Smooth muscle cell (in vitro differentiated cells): ENCODE measurements at regions not wholly inside any gene's neighbourhood (a gene's known extent, or its start where the extent isn't known, plus 50 kb on each side); places are given as distances from the start of the nearest gene placed in this dataset.

Experiments used
- DNase-seq: peaks from one replicate; lab custom pipeline; 2025; ENCODE audit not compliant: unreplicated experiment; lab: John Stamatoyannopoulos, UW
- H2AFZ ChIP-seq: fragments of 200-600 bp; sonication (generic); 2 replicates; pipeline ENCODE4 v1.6.0; 2016; ENCODE audit warnings: antibody characterized with exemption, low read depth, mild to moderate bottlenecking
- H3F3A ChIP-seq: fragments of 200-600 bp; sonication (generic); 2 replicates; pipeline ENCODE4 v1.6.0; 2017; ENCODE audit warnings: antibody characterized with exemption, low read depth
- H3K27ac ChIP-seq: fragments of 200-600 bp; sonication (generic); 2 replicates; pipeline ENCODE4 v1.5.1; 2016; ENCODE audit warnings: low read depth, mild to moderate bottlenecking
- H3K27me3 ChIP-seq: fragments of 200-600 bp; sonication (generic); 2 replicates; pipeline ENCODE4 v1.6.1; 2016; ENCODE audit warnings: low read depth, mild to moderate bottlenecking
- H3K36me3 ChIP-seq: fragments of 200-600 bp; sonication (generic); 2 replicates; pipeline ENCODE4 v1.5.1; 2016; ENCODE audit warnings: low read depth
- H3K4me1 ChIP-seq: fragments of 200-600 bp; sonication (generic); 2 replicates; pipeline ENCODE4 v1.5.1; 2016; ENCODE audit warnings: low read depth
- H3K4me2 ChIP-seq: fragments of 200-600 bp; sonication (generic); 2 replicates; pipeline ENCODE4 v1.6.0; 2016; ENCODE audit warnings: mild to moderate bottlenecking
- H3K4me3 ChIP-seq: fragments of 200-600 bp; sonication (generic); 2 replicates; pipeline ENCODE4 v1.5.1; 2016; ENCODE audit warnings: mild to moderate bottlenecking
- H3K79me2 ChIP-seq: fragments of 200-600 bp; sonication (generic); 2 replicates; pipeline ENCODE4 v1.6.0; 2016; ENCODE audit warnings: low read depth, mild to moderate bottlenecking
- H3K9ac ChIP-seq: fragments of 200-600 bp; sonication (generic); 2 replicates; pipeline ENCODE4 v1.6.0; 2016; ENCODE audit warnings: low read depth
- H3K9me3 ChIP-seq: fragments of 200-600 bp; sonication (generic); replicated peaks from 2 replicates; pipeline ENCODE4 v1.5.1; 2016; ENCODE audit warnings: low read depth
- H4K20me1 ChIP-seq: fragments of 200-600 bp; sonication (generic); 2 replicates; pipeline ENCODE4 v1.6.0; 2016; ENCODE audit warnings: low read depth
- WGBS: methylation state at CpG from one replicate; pipeline ENCODE4 v1.1.7; 2016; ENCODE audit warnings: low lambda C conversion rate; 5-methylcytosine and 5-hydroxymethylcytosine counted together
- TF ChIP-seq, protein P1 (sequence below): fragments of 200-600 bp; sonication (generic); IDR thresholded peaks from 2 replicates; pipeline ENCODE4 v1.5.1; 2017; ENCODE audit warnings: borderline replicate concordance, mild to moderate bottlenecking, antibody characterized with exemption; ENCODE audit not compliant: insufficient read depth, poor library complexity, severe bottlenecking

DNA sequence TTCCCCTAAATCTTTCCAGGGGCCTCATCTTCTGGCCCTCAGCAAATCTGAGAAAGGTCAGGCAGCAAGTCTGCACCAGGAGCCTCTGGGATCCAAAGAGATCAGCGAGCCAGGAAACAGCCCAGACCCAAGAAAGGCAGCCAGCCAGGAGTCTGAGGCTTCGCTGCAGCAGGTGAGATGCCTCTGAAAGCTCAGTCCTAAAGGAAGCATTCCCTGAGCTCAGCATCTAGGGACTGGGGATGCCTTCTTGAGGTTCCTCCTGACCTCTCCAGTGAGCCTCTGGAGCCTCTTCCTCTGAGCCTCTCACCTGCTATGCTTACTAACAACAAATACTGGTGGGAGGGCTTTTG, 118.8 kb upstream of the MAFB start:
- TF ChIP-seq, protein P1, sequence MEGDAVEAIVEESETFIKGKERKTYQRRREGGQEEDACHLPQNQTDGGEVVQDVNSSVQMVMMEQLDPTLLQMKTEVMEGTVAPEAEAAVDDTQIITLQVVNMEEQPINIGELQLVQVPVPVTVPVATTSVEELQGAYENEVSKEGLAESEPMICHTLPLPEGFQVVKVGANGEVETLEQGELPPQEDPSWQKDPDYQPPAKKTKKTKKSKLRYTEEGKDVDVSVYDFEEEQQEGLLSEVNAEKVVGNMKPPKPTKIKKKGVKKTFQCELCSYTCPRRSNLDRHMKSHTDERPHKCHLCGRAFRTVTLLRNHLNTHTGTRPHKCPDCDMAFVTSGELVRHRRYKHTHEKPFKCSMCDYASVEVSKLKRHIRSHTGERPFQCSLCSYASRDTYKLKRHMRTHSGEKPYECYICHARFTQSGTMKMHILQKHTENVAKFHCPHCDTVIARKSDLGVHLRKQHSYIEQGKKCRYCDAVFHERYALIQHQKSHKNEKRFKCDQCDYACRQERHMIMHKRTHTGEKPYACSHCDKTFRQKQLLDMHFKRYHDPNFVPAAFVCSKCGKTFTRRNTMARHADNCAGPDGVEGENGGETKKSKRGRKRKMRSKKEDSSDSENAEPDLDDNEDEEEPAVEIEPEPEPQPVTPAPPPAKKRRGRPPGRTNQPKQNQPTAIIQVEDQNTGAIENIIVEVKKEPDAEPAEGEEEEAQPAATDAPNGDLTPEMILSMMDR = no peak
- Histone ChIP-seq H3K4me3 (no peak overlapping the region), H3K9ac (no peak overlapping the region), H3K36me3 (no peaks in the 10 kb centered on the region), H4K20me1 (no peaks in the 10 kb centered on the region), H3K4me1 (no peaks in the 10 kb centered on the region), H3K79me2 (no peaks in the 10 kb centered on the region), H3K4me2 (no peak overlapping the region), H2AFZ (no peak overlapping the region), H3K9me3 (no peaks in the 10 kb centered on the region), H3F3A (no peaks in the 10 kb centered on the region), H3K27me3 (peaks cover 31% of the 10 kb centered on the region), H3K27ac (no peak overlapping the region)
- no peak for DNase-seq
- 92% methylated on average over 2 of the region's 2 CpGs for WGBS

GRCh38 chr20:40808936-40809335, 119.9 kb upstream of the MAFB start:
- no peaks in the 10 kb centered on the region for H3K79me2 ChIP-seq
- WGBS = 79% methylated on average over 6 of the region's 6 CpGs
- no peak overlapping the region for H3K9ac ChIP-seq
- TF ChIP-seq, protein P1 = no peak
- no peaks in the 10 kb centered on the region for H3K36me3 ChIP-seq
- H3K27me3 ChIP-seq = peaks cover 31% of the 10 kb centered on the region
- H3K4me3 ChIP-seq = no peak overlapping the region
- H3K4me1 ChIP-seq = no peaks in the 10 kb centered on the region
- no peak overlapping the region for H3K4me2 ChIP-seq
- no peak overlapping the region for H2AFZ ChIP-seq
- no peaks in the 10 kb centered on the region for H3K9me3 ChIP-seq
- H4K20me1 ChIP-seq = no peaks in the 10 kb centered on the region
- H3F3A ChIP-seq = no peaks in the 10 kb centered on the region
- DNase-seq = no peak
- no peak overlapping the region for H3K27ac ChIP-seq

GRCh38 chr20:40809361-40809760, 120.3 kb upstream of the MAFB start:
- WGBS = 94% methylated on average over 5 of the region's 5 CpGs
- H4K20me1 ChIP-seq = no peaks in the 10 kb centered on the region
- no peak overlapping the region for H3K4me2 ChIP-seq
- no peak overlapping the region for H2AFZ ChIP-seq
- no peak overlapping the region for H3K9ac ChIP-seq
- DNase-seq = no peak
- no peak overlapping the region for H3K27ac ChIP-seq
- TF ChIP-seq, protein P1 = no peak
- no peaks in the 10 kb centered on the region for H3K79me2 ChIP-seq
- H3K4me1 ChIP-seq = no peaks in the 10 kb centered on the region
- no peaks in the 10 kb centered on the region for H3K36me3 ChIP-seq
- H3F3A ChIP-seq = no peaks in the 10 kb centered on the region
- H3K9me3 ChIP-seq = no peaks in the 10 kb centered on the region
- no peak overlapping the region for H3K4me3 ChIP-seq
- H3K27me3 ChIP-seq = peaks cover 27% of the 10 kb centered on the region

- H2AFZ ChIP-seq = no peak overlapping the region
- no peak overlapping the region for H3K27ac ChIP-seq
- no peaks in the 10 kb centered on the region for H3K79me2 ChIP-seq
- H3K4me3 ChIP-seq = no peak overlapping the region
- no peaks in the 10 kb centered on the region for H3K4me1 ChIP-seq
- 74% methylated on average over 5 of the region's 5 CpGs for WGBS
- H3K9ac ChIP-seq = no peak overlapping the region
- DNase-seq = no peak
- H3F3A ChIP-seq = no peaks in the 10 kb centered on the region
- TF ChIP-seq, protein P1 = no peak
- H3K9me3 ChIP-seq = no peaks in the 10 kb centered on the region
- no peaks in the 10 kb centered on the region for H4K20me1 ChIP-seq
- H3K4me2 ChIP-seq = no peak overlapping the region
- H3K36me3 ChIP-seq = no peaks in the 10 kb centered on the region
- peaks cover 17% of the 10 kb centered on the region for H3K27me3 ChIP-seq
Observed at GRCh38 chr20:40810332-40811000, 121.4 kb upstream of the MAFB start.
